ENCODE measurements at regions not wholly inside any gene's neighbourhood (a gene's known extent, or its start where the extent isn't known, plus 50 kb on each side); places are given as distances from the start of the nearest gene placed in this dataset.

DNA sequence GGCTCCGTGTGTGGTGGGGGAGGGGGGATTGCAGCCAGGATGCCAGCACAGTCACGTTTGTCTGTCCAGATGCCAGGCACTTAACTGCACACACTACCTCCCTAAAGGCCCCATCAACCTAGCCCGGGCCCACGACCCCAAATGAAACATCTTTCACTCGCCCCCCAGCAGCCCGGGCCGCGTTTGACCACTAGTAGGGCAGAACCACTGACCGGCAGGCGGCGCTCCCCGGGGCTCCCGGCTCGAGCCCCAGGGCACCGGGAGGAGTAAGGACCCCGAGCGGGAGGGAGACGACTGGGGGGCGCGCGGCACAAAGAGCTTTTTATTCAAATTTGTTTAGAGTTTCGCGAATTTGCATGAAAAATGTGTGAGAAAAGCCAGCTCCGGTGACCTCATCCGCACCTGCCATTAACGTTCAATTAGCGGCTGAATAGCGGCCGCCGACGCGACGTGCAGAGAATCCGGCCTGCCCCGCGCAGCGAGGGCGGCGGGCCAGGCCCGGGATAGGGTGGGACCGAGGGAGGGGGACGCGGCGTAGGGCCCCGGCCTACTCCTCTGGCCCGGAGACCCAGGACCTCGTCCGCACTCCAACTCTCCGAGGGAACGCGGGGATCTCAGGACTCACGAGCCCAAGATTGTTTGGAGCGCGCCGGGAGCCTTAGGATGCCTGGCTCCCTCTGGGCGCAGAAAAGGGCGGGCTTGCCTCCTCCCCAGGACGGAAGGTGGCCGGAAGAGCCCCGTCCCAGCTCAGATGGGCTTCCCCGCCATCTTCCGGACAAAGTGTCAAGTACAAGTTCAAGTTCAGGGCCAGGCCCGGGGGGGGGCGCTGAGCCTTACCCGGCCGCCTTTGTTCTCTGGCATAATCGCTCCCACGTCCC, 64.9 kb upstream of the POLG start:
- no peak for DNase-seq (ENCODE audit: low read depth)

- DNase-seq (ENCODE audit: low read depth): no peak
Measured at GRCh38 chr15:89398896-89399237, 64.2 kb upstream of the POLG start.

DNA sequence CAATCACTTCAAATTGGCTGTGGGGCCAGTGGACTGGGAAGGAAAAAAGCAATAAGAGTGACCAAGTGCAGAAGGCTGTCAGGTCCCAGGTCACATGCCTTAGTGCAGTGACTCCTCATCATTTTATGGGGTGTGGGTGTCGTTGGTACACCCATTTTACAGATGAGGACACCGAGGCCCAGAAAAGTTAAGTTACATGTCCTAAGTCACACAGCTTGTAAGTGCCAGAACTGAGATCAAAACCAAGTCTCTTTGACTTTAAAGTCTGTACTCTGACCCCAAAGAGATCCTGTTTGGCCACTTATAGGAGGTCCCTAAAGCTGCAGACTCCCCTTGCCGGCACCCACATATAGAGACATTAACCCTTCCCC, 63.0 kb upstream of the POLG start:
- no peak for DNase-seq (ENCODE audit: low read depth)

DNA sequence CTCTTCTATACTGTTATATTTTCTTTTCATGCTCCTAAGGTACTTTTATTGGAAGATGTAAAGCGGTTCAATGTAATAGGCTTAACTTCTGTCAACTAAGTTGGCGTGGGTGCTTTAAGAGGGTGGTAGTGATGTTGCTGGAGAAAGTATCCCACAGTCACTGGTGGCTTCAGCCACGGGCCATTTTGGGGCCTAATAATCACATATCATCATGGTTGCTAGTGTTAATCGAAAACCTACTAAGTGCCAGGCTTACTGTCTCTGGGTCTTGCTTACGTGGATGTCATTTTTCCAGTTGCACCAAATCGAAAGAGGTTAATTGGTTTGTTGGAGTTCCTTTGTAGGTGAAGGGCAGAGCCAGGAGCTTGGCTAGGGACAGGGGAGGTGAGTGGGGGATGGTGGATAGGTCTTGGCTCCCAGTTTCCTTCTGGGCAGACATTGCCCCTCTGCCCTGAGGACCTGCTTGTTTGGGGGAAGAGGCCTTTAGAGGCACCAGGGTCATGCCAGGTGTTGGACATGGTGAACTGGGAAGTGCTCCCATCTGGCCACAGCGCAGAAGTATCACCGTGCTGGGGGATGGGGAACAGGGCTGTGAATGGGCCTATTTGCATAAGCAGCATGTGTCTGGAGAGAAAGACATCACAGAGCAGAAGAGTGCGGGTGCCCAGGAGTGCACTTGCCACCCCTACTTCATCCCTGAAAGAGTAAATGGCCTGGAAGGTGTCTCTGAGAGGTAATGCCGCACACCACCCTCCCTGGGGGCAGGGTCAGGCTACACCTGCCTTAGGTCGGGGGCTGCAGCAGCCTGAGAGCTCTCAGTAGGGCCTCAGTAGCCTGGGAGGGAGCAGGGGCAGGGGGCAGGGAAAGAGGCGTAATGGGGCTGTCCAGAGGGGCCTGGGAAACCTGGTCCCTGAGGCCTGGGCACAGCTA, 62.4 kb upstream of the POLG start:
- no peak for DNase-seq (ENCODE audit: low read depth)

DNA sequence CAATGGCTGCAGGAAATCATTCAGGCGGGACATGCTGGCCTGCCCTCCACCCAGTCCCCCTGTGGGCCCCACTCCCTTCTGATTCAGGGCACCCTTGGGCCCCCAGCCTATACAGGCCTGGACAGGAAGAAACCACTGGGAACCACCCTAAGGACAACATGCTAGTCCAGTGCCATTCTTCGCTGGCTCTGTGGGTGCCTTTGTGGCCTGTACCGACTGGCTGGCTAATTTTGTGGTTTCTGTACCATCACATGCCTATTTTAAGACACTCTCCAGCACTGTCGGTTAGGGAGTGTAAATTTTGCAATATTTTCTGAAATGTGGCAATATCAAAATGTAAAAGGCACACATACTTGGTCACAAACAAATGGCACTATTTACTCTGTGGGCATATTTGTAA, 61.4 kb upstream of the POLG start:
- DNase-seq (ENCODE audit: low read depth): no peak

DNA sequence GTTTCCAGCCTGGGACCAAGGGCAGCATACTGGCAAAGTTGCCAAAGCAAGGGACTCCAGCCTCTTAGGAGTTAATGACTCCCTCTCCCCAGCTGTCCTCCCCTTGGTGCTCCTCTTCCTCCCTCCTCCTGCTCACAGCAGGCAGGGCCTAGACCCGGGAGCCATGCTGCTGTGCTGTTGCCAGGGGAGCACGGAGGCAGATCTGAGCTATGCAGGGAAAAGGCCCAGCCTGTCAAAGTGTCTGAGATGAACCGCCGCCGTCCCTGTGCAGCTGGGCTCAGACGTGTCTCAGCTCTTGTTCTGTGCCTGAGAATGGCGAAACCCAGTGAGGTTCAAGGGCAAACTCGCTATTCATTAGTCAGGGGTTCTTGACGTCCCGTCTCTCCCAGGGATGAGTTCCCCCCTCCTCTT, 60.8 kb upstream of the POLG start:
- no peak for DNase-seq (ENCODE audit: low read depth)

DNA sequence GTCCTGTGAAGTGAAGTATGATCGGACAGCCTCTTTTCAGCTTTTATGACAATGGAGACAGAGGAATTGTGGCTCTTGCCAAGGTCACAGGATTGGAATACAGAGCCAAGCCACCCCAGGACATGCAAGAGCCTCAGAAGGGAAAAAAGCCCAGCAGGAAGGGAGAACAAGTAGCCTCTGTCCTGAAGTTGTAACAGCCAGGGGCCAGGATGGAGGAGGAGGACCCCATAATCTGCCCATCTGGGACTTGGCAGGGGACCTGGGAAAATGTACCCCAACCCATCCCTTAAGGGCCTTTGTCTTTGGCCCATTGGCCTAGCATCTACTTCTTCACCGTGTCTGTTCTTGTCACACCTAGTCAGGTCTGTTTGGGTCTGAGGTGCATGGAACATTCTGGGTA, 60.4 kb upstream of the POLG start:
- DNase-seq (ENCODE audit: low read depth): no peak

- DNase-seq (ENCODE audit: low read depth): no peak
Measured at GRCh38 chr15:89393056-89393455, 58.4 kb upstream of the POLG start.

DNA sequence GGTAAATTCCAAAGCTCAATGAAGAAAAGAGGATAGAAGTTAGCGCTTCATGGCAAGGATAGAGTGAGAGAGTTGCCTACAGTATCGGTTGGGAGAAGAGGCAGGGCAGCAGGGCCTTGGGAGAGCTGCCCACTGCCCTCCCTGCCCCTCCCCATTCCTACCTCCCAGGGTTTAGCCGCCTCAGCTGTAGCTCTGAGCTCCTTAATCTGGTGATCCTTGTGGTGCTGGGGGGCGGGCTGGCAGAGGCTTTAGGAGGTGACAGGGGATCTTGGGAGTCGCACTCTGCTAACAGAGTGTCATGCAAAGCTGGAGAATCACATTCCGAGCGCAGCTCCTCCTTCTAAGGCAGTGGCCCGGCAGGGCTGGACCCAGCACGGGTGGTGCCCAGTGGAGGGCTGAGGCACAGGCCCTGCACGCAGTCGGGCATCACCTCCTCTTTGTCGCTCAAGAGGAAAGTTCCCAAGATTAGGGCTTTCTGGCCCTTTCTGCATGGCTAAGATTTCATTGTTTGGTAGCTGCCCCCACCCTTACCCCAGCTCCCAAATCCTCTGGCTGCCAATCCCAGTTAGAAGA, 57.1 kb upstream of the POLG start:
- no peak for DNase-seq (ENCODE audit: low read depth)

DNA sequence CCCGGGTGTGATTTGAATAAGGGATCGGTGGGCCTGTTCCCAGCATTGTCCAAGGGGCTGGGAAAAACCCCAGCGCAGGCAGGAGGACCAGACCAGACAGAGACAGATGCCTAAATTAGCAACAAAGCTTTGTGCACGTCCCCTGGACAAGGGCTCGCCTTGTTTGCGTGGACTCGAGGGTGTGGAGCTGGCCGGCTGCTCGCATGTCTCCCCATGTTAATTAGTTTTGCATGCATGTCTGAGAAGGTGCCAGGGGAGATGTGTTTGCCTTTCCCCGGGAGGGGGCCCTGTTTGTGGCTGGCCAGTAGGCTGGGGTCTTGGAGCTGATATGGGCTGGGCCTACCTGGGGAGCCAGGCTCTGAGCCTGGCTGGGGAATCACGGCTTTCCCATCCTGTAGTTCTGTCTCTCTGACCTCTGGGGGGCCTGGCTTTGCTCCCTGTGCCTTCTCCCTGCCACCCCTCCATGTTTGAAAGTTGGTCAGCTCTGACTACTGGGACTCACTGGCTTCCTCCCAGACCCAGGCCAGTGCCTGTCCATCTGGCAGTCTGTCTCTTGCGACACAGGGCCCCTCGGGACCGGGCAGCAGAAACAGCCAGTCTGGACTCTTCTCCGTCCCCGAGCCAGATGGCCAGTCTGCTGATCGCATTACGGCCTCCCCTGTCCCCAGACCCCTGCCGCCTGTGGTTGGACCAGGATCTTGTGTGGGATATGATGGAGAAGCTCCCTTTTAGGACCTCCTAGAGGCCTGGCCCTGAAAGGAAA, 55.4 kb upstream of the POLG start:
- no peak for DNase-seq (ENCODE audit: low read depth)

- no peak for DNase-seq (ENCODE audit: low read depth)
Measured at GRCh38 chr15:89387140-89387903, 52.7 kb upstream of the POLG start.

- no peak for DNase-seq (ENCODE audit: low read depth)
Measured at GRCh38 chr15:89385596-89386331, 51.1 kb upstream of the POLG start.

Data from stimulated activated CD8-positive, alpha-beta memory T cell treated with anti-CD3 and anti-CD28 coated beads, Interleukin-7, amount 100 ng/mL, for 24 hours (primary cell).